ENCODE measurements at regions not wholly inside any gene's neighbourhood (a gene's known extent, or its start where the extent isn't known, plus 50 kb on each side); places are given as distances from the start of the nearest gene placed in this dataset.

DNA sequence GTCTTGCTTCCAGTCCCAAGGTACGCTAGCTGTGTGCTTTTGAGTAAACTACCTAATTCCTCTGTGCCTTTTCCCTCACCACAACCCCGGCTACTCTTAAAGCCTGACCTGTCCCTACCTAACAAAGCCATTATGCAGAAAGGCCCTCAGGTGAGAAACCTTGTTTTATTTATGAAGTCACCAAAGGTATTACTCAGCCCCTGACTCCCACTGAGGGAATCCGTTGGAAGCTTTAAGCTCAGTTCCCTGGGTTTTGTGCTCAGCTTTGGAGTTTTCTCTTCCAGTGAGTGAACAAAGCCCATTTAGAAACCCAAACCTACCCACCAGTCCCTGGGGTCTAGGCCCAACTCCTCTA lies 90.9 kb downstream of the APIP start:
- TF ChIP-seq, protein P1, sequence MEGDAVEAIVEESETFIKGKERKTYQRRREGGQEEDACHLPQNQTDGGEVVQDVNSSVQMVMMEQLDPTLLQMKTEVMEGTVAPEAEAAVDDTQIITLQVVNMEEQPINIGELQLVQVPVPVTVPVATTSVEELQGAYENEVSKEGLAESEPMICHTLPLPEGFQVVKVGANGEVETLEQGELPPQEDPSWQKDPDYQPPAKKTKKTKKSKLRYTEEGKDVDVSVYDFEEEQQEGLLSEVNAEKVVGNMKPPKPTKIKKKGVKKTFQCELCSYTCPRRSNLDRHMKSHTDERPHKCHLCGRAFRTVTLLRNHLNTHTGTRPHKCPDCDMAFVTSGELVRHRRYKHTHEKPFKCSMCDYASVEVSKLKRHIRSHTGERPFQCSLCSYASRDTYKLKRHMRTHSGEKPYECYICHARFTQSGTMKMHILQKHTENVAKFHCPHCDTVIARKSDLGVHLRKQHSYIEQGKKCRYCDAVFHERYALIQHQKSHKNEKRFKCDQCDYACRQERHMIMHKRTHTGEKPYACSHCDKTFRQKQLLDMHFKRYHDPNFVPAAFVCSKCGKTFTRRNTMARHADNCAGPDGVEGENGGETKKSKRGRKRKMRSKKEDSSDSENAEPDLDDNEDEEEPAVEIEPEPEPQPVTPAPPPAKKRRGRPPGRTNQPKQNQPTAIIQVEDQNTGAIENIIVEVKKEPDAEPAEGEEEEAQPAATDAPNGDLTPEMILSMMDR (conservative IDR thresholded peaks at IDR 0.05 in 1 of 2, IDR thresholded peaks at IDR 0.05 in 1 of 2; ENCODE audit: low read depth in 1 of 2, low read length in 2 of 2), result no peak
- no peak for TF ChIP-seq EZH2 (IDR thresholded peaks at IDR 0.05; ENCODE audit: low read length, missing control alignments)
